GM18502 (cell line): ENCODE measurements at regions not wholly inside any gene's neighbourhood (a gene's known extent, or its start where the extent isn't known, plus 50 kb on each side); places are given as distances from the start of the nearest gene placed in this dataset.
A peak's percentile ranks its signal among the peaks of the same experiment; 100 is the strongest.

Experiments used
- ATAC-seq: cut with Tn5 transposase; IDR thresholded peaks from one replicate; pipeline ENCODE4 v1.9.1; 2021; ENCODE audit warnings: mild to moderate bottlenecking; ENCODE audit not compliant: unreplicated experiment, poor library complexity

DNA sequence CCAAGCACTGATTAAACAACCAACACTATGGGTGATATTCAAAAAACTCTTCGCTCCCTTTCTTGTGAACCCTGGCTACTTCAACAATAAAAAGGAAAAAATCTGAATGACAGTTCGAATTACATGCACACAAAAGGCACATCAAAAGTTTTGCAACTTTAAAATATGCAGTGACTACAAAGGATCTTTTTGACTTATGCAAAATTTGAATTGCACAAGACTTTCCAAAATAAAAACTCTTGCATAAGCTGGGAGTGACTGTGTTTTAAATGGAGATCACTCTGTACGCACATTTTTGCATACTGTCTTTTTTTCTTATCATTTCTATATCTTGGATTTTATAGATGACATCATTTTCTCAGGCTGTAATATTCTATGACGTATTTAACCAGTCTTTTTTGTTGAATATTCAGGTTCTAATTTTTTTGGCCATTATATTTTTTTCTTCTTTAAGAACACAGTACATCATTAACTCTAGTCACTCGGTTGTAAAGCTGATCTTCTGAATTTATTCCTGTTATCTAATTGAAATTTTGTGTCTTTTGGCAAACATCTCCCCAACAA, 667.6 kb upstream of the TBX3 start:
- ATAC-seq, result no peak

- no peak for ATAC-seq
Observed at GRCh38 chr12:115349711-115350110, 665.7 kb upstream of the TBX3 start.

- no peak for ATAC-seq
Observed at GRCh38 chr12:115348301-115348700, 664.3 kb upstream of the TBX3 start.

GRCh38 chr12:115343601-115344000, 659.6 kb upstream of the TBX3 start:
- ATAC-seq, result no peak

- ATAC-seq, result no peak
Observed at GRCh38 chr12:115343008-115343407, 659.0 kb upstream of the TBX3 start.

GRCh38 chr12:115341442-115341841, 657.5 kb upstream of the TBX3 start:
- no peak for ATAC-seq

DNA sequence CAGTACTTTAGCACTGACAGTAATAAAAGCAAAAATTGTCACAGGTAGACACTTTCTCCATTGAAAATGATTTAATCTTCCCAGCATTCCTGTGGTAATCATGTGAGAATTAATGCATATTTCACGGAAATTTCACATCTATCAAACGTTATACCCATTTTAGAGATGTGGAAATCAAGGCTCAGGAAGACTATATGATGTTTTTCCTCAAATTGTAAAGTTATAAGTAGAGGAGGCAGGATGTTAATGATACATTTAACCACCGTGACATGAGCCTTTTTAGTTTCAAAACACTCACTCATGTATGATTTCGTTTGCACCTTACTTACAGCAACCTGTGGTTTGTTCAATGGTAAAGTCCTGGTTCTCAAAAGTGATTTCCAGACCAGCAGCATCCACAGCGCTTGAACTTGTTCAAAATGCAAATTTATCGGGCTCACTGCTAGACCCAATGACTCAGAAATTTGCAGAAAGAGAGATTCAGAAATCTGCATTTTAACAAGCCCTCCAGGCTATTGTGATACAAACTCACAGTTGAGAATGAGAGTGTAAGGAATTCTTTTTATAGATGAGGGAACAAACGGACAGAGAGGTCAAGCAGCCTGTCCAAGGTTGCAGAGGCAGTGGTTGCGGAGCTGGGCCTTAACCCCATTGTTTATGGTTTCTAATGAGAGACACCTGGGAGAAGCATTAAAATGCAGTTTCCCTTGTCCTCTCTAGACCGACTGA, 654.8 kb upstream of the TBX3 start:
- peak; percentile 50 for ATAC-seq

GRCh38 chr12:115337693-115338543, 653.9 kb upstream of the TBX3 start:
- ATAC-seq, result no peak

DNA sequence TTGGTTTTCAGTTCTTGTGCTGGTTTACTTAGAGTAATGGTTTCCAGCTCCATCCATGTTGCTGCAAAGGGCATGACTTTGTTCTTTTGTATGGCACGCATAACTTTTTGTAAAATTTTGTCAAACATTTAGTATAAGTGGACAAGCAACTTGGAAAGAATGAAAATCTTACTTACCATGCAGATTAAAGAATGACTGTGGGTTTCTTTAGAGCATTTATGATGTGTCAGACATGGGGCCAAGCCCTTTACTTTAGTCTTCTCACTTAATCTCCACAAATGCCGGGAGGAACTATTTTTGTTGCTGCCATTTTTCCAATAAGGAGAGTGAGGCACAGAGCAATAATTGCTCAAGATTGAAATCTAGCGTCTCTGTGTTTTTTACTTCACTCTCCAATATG, 652.5 kb upstream of the TBX3 start:
- no peak for ATAC-seq

DNA sequence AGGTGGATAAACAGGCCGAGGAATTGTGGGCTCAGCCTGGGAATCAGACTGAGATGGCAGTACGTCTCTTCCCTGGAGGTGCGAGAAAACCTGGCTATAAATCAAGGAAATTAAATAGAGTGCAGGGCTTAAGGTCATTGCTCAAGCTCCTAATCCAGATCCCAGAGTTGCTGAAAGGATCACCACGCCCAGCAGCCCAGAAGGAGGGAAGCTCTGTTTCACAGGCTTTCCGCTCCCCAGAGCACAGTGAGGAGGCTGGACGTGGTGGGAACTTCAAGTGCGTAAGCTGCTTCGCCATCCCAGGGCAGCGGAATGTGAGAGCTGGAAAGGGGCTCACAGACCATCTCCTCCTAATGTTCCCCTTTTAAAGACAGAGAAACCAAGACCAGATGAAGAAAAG, 651.6 kb upstream of the TBX3 start:
- no peak for ATAC-seq

- no peak for ATAC-seq
Observed at GRCh38 chr12:115335048-115335447, 651.1 kb upstream of the TBX3 start.

GRCh38 chr12:115332945-115333344, 649.0 kb upstream of the TBX3 start:
- ATAC-seq, result no peak

GRCh38 chr12:115325858-115326257, 641.9 kb upstream of the TBX3 start:
- ATAC-seq, result no peak

- ATAC-seq, result no peak
Observed at GRCh38 chr12:115324949-115325593, 641.1 kb upstream of the TBX3 start.

DNA sequence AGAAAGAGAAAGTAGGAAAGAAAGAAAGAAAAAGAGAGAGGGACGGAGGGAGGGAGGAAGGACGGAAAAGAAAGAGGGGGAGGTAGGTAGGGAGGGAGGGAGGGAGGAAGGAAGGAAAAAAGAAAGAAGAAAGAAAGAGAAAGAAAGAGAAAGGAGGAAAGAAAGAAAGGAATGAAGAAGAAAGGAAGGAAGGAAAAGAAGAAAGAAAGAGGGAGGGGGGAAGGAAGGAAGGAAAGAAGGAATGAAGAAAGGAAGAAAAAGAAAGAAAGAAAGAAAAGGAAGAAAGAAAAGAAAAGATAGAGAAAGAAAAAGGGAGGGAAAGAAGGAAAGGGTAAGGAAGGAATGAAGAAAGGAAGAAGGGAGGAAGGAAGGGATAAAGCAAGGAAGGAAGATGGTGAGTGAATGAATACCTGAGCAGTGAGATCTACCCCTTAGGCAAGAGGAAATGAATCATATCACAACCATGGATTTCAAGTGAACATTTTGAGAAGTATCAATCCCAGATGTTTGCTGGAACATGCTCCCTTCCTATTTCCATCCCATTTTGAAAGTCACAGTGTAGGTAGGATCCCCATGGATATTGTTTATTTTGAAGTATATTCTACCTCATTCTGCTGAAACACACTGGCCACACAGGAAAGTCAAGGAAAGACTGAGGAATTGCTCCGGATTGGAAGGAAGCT, 639.4 kb upstream of the TBX3 start:
- ATAC-seq, result no peak

GRCh38 chr12:115322275-115322674, 638.3 kb upstream of the TBX3 start:
- peak; percentile 97 for ATAC-seq

GRCh38 chr12:115320967-115321366, 637.0 kb upstream of the TBX3 start:
- ATAC-seq, result no peak

GRCh38 chr12:115320451-115320850, 636.5 kb upstream of the TBX3 start:
- no peak for ATAC-seq

- ATAC-seq, result no peak
Observed at GRCh38 chr12:115319446-115320040, 635.6 kb upstream of the TBX3 start.

- no peak for ATAC-seq
Observed at GRCh38 chr12:115313929-115314328, 630.0 kb upstream of the TBX3 start.
